Prostate gland (tissue), 2 donors: ENCODE measurements at regions not wholly inside any gene's neighbourhood (a gene's known extent, or its start where the extent isn't known, plus 50 kb on each side); places are given as distances from the start of the nearest gene placed in this dataset.

Experiments used
- DNase-seq: peaks from one replicate; pipeline ENCODE4 v3.0.0-alpha.2; 2019; ENCODE audit warnings: low spot score
- H3K27ac ChIP-seq, 2 donors: fragments of 200-600 bp; sonication (generic); 2 replicates each; pipeline ENCODE4 v1.5.1; 2017 to 2019
- H3K27me3 ChIP-seq: fragments of 200-600 bp; sonication (generic); replicated peaks from 2 replicates; pipeline ENCODE4 v1.5.1; 2019; ENCODE audit not compliant: insufficient read depth
- H3K36me3 ChIP-seq, 2 donors: fragments of 200-600 bp; sonication (generic); 1 replicate in 1 of 2; 2 replicates in 1 of 2; pipeline versions ENCODE4 v1.5.1 to v1.8.1; 2017 to 2019
- H3K4me1 ChIP-seq: fragments of 200-600 bp; sonication (generic); replicated peaks from 2 replicates; pipeline ENCODE4 v1.5.1; 2019
- H3K4me3 ChIP-seq, 2 donors: fragments of 200-600 bp; sonication (generic); 2 replicates each; pipeline ENCODE4 v1.5.1; 2017 to 2019
- H3K9me3 ChIP-seq: fragments of 200-600 bp; sonication (generic); 2 replicates; pipeline ENCODE4 v1.5.1; 2017
- POLR2A ChIP-seq: fragments of 450-650 bp; IDR thresholded peaks from one replicate; pipeline ENCODE4 v1.6.1; 2016; ENCODE audit warnings: antibody characterized with exemption, mild to moderate bottlenecking
- POLR2AphosphoS5 ChIP-seq: sonication (generic); formaldehyde crosslinking; IDR thresholded peaks from one replicate; pipeline ENCODE4 v1.6.1; 2017; ENCODE audit warnings: antibody characterized with exemption
- WGBS: methylation state at CpG from one replicate; pipeline ENCODE4 v1.1.5; 2018; 5-methylcytosine and 5-hydroxymethylcytosine counted together
- intact Hi-C: fragments of 100-400 bp; cut with DNase I; formaldehyde crosslinking; loops from one replicate; pipeline ENCODE4 v1.14.2; 2022
- TF ChIP-seq, protein P1 (sequence below), 4 experiments: fragments of 200-600 bp in 2 of 4; fragments of 450-650 bp in 2 of 4; sonication (generic) in 2 of 4; IDR thresholded peaks; 1 replicate in 3 of 4; 2 replicates in 1 of 4; pipeline ENCODE4 v1.5.1; 2016 to 2019; ENCODE audit warnings: antibody characterized with exemption in 4 of 4, mild to moderate bottlenecking in 2 of 4, moderate library complexity in 2 of 4

DNA sequence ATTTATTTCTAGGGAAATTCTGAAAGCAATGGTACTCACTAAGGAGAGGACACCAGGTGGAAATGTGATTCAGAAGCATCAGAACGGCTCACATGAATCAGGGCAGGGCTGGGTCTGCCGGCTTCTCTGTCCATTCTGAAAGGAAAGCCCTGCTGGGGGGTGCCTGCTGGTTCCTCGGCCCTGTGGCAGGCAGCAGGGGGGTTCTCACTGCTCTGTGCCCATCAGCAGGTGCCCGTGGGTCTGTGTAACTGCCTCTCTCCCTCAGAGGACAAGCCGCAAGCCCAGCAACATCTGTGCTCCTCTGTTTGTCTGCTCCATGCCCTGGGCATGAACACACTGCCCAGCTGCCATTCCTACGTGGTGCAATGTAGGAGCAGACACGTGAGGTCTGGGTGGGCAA lies 74.9 kb upstream of the ZNF423 start:
- 90% methylated on average over 7 of the region's 7 CpGs for WGBS
- H3K9me3 ChIP-seq: no peaks in the 10 kb centered on the region
- TF ChIP-seq POLR2A (no peak), POLR2AphosphoS5 (no peak)
- TF ChIP-seq, protein P1, sequence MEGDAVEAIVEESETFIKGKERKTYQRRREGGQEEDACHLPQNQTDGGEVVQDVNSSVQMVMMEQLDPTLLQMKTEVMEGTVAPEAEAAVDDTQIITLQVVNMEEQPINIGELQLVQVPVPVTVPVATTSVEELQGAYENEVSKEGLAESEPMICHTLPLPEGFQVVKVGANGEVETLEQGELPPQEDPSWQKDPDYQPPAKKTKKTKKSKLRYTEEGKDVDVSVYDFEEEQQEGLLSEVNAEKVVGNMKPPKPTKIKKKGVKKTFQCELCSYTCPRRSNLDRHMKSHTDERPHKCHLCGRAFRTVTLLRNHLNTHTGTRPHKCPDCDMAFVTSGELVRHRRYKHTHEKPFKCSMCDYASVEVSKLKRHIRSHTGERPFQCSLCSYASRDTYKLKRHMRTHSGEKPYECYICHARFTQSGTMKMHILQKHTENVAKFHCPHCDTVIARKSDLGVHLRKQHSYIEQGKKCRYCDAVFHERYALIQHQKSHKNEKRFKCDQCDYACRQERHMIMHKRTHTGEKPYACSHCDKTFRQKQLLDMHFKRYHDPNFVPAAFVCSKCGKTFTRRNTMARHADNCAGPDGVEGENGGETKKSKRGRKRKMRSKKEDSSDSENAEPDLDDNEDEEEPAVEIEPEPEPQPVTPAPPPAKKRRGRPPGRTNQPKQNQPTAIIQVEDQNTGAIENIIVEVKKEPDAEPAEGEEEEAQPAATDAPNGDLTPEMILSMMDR (IDR thresholded peaks at IDR 0.05): no peak
- no peaks in the 10 kb centered on the region for H3K27me3 ChIP-seq
- H3K4me1 ChIP-seq: no peaks in the 10 kb centered on the region
- intact Hi-C loops: no loop called here
- no peaks in the 10 kb centered on the region for H3K36me3 ChIP-seq
- no peak for DNase-seq
- no peak overlapping the region for H3K27ac ChIP-seq
- H3K4me3 ChIP-seq: no peak overlapping the region

DNA sequence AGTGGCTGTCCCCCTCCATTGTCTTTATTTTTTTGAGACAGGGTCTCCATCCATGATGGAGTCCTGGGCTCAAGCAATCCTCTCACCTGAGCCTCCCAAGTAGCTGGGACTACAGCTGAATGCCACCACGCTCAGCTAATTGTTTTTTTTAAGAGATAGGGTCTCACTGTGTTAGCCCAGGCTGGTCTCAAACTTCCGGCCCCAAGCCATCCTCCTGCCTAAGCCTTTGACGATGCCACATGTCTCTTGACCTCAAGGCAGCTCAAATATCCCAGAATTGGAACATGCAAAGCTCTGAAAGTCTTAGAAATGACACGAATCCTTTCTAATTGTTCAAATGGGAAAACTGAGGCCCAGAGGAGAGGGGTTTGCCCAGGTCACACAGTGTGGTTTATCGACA lies 75.4 kb upstream of the ZNF423 start:
- intact Hi-C loops: no loop called here
- TF ChIP-seq, protein P1 (IDR thresholded peaks at IDR 0.05): no peak
- TF ChIP-seq POLR2A (no peak), POLR2AphosphoS5 (no peak)
- no peak overlapping the region for H3K4me3 ChIP-seq

DNA sequence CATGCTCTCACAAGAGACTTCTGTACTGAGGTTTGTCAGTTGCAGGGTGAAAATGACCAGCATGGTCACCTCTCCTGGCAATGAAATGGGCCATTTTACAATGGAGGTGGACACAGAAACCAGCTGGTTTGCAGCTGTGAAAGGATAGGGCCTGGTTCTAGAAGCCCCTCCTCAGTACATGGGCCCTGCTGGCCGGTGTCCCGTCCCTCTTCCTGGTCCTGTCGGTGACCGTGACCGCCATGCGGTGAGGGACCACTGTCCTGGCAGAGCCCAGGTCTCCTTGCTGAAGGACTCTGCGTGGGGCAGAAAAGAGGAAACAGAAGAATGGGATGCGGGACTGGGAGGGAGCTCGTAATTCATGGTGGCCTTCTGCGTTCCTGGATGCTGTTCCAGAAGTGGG lies 76.0 kb upstream of the ZNF423 start:
- no peak for DNase-seq
- no peak for TF ChIP-seq POLR2A
- TF ChIP-seq, protein P1 (IDR thresholded peaks at IDR 0.05): no peak
- TF ChIP-seq POLR2AphosphoS5: no peak
- H3K4me1 ChIP-seq: no peaks in the 10 kb centered on the region
- no peaks in the 10 kb centered on the region for H3K9me3 ChIP-seq
- no peaks in the 10 kb centered on the region for H3K36me3 ChIP-seq
- no peak overlapping the region for H3K4me3 ChIP-seq
- intact Hi-C loops: no loop called here
- 92% methylated on average over 10 of the region's 10 CpGs for WGBS
- H3K27me3 ChIP-seq: no peaks in the 10 kb centered on the region
- H3K27ac ChIP-seq: no peak overlapping the region

More for the DNA sequence above, 75.4 kb upstream of the ZNF423 start:
- Histone ChIP-seq H3K27ac (no peak overlapping the region), H3K9me3 (no peaks in the 10 kb centered on the region), H3K4me1 (no peaks in the 10 kb centered on the region), H3K36me3 (no peaks in the 10 kb centered on the region), H3K27me3 (no peaks in the 10 kb centered on the region)
- DNase-seq: no peak
- 88% methylated on average over 5 of the region's 5 CpGs for WGBS

DNA sequence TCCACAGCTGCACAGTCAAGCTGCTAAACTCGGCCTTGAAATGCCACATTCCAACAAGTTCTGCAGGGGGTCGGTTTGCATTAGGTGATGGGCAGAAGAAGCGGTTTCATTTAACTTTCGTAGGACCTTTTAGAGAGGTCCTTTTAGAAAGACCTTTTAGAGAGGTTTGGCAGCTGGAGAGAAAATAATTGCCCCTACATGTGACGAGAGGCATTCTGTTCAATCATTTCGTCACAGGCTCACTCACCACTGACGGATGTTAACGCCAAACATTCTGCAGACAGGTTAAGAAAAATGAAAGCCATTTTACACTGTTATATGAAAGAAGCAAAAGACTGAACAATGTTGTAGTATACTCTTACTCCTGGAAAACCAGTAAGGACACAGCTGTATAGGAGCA lies 76.5 kb upstream of the ZNF423 start:
- Histone ChIP-seq H3K4me1 (no peaks in the 10 kb centered on the region), H3K36me3 (no peaks in the 10 kb centered on the region), H3K4me3 (no peak overlapping the region), H3K27ac (no peak overlapping the region), H3K9me3 (no peaks in the 10 kb centered on the region), H3K27me3 (no peaks in the 10 kb centered on the region)
- 67% methylated on average over 8 of the region's 8 CpGs for WGBS
- TF ChIP-seq POLR2AphosphoS5: no peak
- TF ChIP-seq, protein P1 (IDR thresholded peaks at IDR 0.05): no peak
- TF ChIP-seq POLR2A: no peak
- intact Hi-C loops: no loop called here
- DNase-seq: no peak

DNA sequence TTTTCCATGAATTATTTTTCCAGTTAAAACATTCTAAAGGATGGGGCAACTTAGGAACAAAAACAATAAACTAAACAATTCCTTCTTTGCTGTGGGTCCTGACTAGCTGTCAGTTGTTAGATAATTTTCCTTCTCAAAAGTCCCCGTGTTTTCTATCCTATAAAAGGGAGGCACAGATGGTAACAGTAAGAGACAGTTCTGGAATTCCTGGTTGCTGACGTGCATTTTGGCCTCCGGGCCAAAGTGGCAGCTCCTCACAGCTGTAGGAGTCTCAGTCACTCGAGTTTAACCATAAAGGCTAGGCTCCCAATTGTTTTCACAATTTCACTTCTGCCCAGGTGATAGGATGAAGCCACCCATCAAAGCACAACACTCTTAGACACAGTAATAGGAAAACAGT lies 77.0 kb upstream of the ZNF423 start:
- no peak overlapping the region for H3K27ac ChIP-seq
- no peaks in the 10 kb centered on the region for H3K9me3 ChIP-seq
- intact Hi-C loops: no loop called here
- no peak overlapping the region for H3K4me3 ChIP-seq
- DNase-seq: no peak
- no peaks in the 10 kb centered on the region for H3K4me1 ChIP-seq
- H3K36me3 ChIP-seq: no peaks in the 10 kb centered on the region
- WGBS: 18% methylated on average over 4 of the region's 4 CpGs
- no peaks in the 10 kb centered on the region for H3K27me3 ChIP-seq
- TF ChIP-seq POLR2AphosphoS5: no peak
- TF ChIP-seq, protein P1 (IDR thresholded peaks at IDR 0.05): no peak
- TF ChIP-seq POLR2A: no peak
